SIG-M5 treated with dmso at 0.1 percent for 504 hours (cell line): ENCODE measurements at regions not wholly inside any gene's neighbourhood (a gene's known extent, or its start where the extent isn't known, plus 50 kb on each side); places are given as distances from the start of the nearest gene placed in this dataset.

Source experiments
- DNase-seq: peaks from one replicate; lab custom pipeline; 2025; ENCODE audit not compliant: unreplicated experiment; lab: John Stamatoyannopoulos, UW

GRCh38 chr2:206368484-206368883 lies 74.8 kb upstream of the ADAM23 start:
- no peak for DNase-seq

DNA sequence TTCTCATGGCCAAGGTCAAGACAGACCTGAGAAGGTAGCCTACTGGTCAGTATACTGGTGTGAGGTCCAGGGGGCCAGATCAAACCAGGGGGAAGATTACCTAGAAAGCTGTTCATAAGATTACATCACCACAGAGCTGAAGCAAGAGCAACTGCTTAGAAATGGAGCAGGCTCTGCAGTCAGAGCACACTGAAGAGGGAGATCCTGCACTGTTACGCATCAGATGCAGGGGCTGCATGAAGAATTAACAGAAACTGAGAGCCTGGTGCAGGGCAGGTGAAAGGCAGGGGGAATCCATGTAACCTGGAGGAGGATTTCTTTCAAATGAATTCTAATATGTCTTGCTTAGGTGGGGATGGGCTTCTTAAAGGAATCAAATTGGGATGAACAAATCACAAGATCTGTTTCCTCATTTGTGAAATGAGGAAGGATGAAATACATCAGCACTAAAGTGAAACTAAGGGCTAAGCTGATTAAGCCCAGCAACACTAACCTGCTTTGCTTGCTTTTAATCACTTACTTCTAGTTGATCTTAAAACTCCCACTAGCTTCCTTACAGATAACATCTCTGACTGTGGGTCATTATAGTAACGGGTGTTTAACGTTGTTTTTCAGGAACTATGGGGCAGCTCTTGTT lies 74.3 kb upstream of the ADAM23 start:
- peak; percentile 5 for DNase-seq

GRCh38 chr2:206375956-206376355 lies 67.4 kb upstream of the ADAM23 start:
- DNase-seq, result no peak

- no peak for DNase-seq
Observed at GRCh38 chr2:206378835-206379234, 64.5 kb upstream of the ADAM23 start.

- DNase-seq, result no peak
Observed at GRCh38 chr2:206379266-206379665, 64.1 kb upstream of the ADAM23 start.

GRCh38 chr2:206379886-206380285 lies 63.4 kb upstream of the ADAM23 start:
- no peak for DNase-seq

DNA sequence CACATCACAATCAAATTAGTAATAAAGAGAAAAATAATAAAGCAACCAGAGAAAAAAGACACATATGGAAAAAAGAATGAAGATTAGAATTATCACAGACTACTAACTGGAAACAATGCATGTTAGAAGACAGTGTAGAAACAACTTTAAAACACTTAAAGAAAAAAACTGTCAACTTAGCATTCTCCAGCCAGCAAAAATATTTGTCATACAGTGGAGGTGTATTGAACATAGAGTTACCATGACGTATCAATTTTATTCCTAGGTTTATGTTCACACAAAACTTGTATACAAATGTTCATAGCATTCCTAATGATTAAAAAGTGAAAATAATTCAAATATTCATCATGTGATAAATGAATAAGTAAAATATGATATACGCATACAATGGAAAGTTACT lies 61.5 kb upstream of the ADAM23 start:
- no peak for DNase-seq

DNA sequence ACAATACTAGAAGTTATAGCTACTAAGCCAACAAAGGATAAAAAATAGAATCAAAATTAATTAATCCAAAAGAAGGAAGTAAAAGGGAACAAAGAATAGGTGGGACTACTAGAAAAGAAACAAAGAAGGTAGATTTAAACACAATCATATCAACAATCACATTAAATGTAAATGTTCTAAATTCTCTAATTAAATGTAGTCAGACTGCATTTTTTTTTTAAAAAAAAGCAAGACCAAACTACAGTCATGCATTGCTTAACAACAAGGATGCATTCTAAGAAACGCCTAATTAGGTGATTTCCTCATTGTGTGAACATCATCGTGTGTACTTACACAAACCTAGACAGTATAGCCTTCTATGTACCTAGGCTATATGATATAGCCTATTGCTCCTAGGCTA lies 59.7 kb upstream of the ADAM23 start:
- DNase-seq, result no peak

GRCh38 chr2:206387808-206388207 lies 55.5 kb upstream of the ADAM23 start:
- no peak for DNase-seq

- DNase-seq, result no peak
Observed at GRCh38 chr2:206388698-206389097, 54.6 kb upstream of the ADAM23 start.

DNA sequence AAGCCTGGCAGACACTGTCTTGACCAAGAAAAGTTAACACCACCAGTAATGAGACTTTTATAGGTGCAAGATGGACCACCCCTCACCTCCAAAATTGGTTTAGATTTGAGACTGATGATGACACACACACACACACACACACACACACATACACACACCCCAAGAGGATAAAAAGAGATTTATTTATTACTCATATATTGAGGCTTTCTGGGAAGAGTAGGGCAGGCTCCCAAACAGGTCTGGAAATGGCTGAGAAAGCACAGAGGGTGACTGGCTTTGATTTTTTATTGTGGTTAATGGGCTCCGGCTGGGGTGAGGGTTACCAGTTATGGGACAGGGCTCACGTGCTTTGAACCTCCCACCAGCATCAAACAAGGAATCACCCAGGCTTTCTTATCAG lies 54.2 kb upstream of the ADAM23 start:
- DNase-seq, result no peak

GRCh38 chr2:206390181-206390580 lies 53.2 kb upstream of the ADAM23 start:
- no peak for DNase-seq

GRCh38 chr2:206392118-206392517 lies 51.2 kb upstream of the ADAM23 start:
- peak; percentile 38 for DNase-seq
